ENCODE measurements at regions not wholly inside any gene's neighbourhood (a gene's known extent, or its start where the extent isn't known, plus 50 kb on each side); places are given as distances from the start of the nearest gene placed in this dataset.

- Mint-ChIP-seq H3K9me3 (peaks cover 5% of the 10 kb centered on the region; the same call in 1 of the 2 replicates), H3K4me3 (no peak overlapping the region)
- no peak for TF ChIP-seq CTCF (IDR thresholded peaks at IDR 0.05)
Observed at GRCh38 chrY:15162211-15162610, 637.9 kb downstream of the NLGN4Y start.

GRCh38 chrY:15179890-15180289 is 655.6 kb downstream of the NLGN4Y start:
- no peaks in the 10 kb centered on the region for H3K4me1 Mint-ChIP-seq (ENCODE audit: low read depth)
- DNase-seq, result no peak
- H3K36me3 Mint-ChIP-seq (ENCODE audit: low read depth), result no peaks in the 10 kb centered on the region
- TF ChIP-seq CTCF (IDR thresholded peaks at IDR 0.05), result no peak
- peaks cover 4% of the 10 kb centered on the region for H3K9me3 Mint-ChIP-seq
- no peak overlapping the region for H3K4me3 Mint-ChIP-seq
- H3K27ac Mint-ChIP-seq, result no peak overlapping the region
- no peaks in the 10 kb centered on the region; the same call in 1 of the 2 replicates for H3K27me3 Mint-ChIP-seq (ENCODE audit: insufficient read depth)

More at GRCh38 chrY:15162211-15162610, 637.9 kb downstream of the NLGN4Y start:
- DNase-seq, result no peak
- no peaks in the 10 kb centered on the region for H3K36me3 Mint-ChIP-seq (ENCODE audit: low read depth)
- H3K27me3 Mint-ChIP-seq (ENCODE audit: insufficient read depth), result no peaks in the 10 kb centered on the region
- H3K27ac Mint-ChIP-seq, result no peak overlapping the region
- H3K4me1 Mint-ChIP-seq (ENCODE audit: low read depth), result no peaks in the 10 kb centered on the region

DNA sequence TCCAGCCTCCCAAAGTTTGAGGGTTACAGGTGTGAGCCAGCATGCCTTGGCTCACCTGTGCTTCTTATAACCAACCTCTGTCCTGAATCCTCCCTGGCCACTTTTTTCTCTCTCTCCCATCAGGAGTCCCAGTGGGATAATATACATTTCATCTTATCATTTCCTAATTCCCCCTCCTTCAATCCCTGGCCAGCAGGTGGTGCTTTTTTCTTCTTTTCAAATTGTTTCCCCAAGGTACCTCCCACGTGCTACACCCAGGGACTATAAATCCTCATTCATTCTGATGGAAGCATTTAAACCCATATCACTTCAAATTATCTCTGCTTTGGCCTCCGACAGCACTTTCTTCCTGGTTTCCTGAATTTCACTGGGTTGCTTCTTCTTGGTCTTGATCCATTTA is 704.7 kb downstream of the NLGN4Y start:
- peak; percentile 27; the same call in 1 of the 2 replicates for TF ChIP-seq CTCF (IDR thresholded peaks at IDR 0.05)
- Mint-ChIP-seq H3K9me3 (peaks cover 9% of the 10 kb centered on the region; the same call in 1 of the 2 replicates), H3K27me3 (ENCODE audit: insufficient read depth) (no peaks in the 10 kb centered on the region), H3K27ac (no peak overlapping the region), H3K4me1 (ENCODE audit: low read depth) (no peaks in the 10 kb centered on the region), H3K4me3 (no peak overlapping the region), H3K36me3 (ENCODE audit: low read depth) (no peaks in the 10 kb centered on the region)
- DNase-seq, result no peak

- no peaks in the 10 kb centered on the region for H3K36me3 Mint-ChIP-seq (ENCODE audit: low read depth)
- no peak for DNase-seq
- H3K27ac Mint-ChIP-seq, result no peak overlapping the region
- H3K4me1 Mint-ChIP-seq (ENCODE audit: low read depth), result no peaks in the 10 kb centered on the region
- no peak overlapping the region for H3K4me3 Mint-ChIP-seq
- no peak for TF ChIP-seq CTCF (IDR thresholded peaks at IDR 0.05)
- H3K27me3 Mint-ChIP-seq (ENCODE audit: insufficient read depth), result no peaks in the 10 kb centered on the region
- peaks cover 8% of the 10 kb centered on the region; the same call in 1 of the 2 replicates for H3K9me3 Mint-ChIP-seq
Observed at GRCh38 chrY:15239596-15240132, 715.3 kb downstream of the NLGN4Y start.

DNA sequence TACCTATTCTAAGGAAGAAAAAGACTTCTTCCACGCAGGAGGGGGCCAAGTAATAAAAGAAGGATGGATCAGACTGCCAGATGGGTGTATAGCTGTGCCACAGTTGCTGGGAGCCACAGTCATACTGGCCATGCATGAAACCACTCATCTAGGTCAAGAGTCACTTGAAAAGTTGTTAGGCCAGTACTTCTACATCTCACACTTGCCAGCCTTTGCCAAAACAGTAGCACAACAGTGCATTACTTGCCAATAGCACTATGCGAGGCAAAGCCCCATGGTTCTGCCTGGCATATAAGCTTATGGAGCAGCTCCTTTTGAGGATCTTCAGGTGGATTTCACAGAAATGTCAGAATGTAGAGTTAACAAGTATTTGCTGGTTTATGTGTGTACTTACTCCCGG is 735.0 kb downstream of the NLGN4Y start:
- Mint-ChIP-seq H3K9me3 (no peaks in the 10 kb centered on the region), H3K4me1 (ENCODE audit: low read depth) (no peaks in the 10 kb centered on the region), H3K27ac (no peak overlapping the region), H3K27me3 (ENCODE audit: insufficient read depth) (no peaks in the 10 kb centered on the region), H3K4me3 (no peak overlapping the region), H3K36me3 (ENCODE audit: low read depth) (no peaks in the 10 kb centered on the region)
- no peak for TF ChIP-seq CTCF (IDR thresholded peaks at IDR 0.05)
- no peak for DNase-seq
